Skeletal muscle cell (primary cell): ENCODE measurements at regions not wholly inside any gene's neighbourhood (a gene's known extent, or its start where the extent isn't known, plus 50 kb on each side); places are given as distances from the start of the nearest gene placed in this dataset.

Source experiments
- DNase-seq: peaks from one replicate; pipeline ENCODE4 v3.0.0-alpha.2; 2010; ENCODE audit warnings: low read depth
- H3K4me3 ChIP-seq: 2 replicates; pipeline ENCODE4 v1.5.1; 2011; ENCODE audit warnings: low read depth, mild to moderate bottlenecking, control low read depth, low read length, moderate library complexity

DNA sequence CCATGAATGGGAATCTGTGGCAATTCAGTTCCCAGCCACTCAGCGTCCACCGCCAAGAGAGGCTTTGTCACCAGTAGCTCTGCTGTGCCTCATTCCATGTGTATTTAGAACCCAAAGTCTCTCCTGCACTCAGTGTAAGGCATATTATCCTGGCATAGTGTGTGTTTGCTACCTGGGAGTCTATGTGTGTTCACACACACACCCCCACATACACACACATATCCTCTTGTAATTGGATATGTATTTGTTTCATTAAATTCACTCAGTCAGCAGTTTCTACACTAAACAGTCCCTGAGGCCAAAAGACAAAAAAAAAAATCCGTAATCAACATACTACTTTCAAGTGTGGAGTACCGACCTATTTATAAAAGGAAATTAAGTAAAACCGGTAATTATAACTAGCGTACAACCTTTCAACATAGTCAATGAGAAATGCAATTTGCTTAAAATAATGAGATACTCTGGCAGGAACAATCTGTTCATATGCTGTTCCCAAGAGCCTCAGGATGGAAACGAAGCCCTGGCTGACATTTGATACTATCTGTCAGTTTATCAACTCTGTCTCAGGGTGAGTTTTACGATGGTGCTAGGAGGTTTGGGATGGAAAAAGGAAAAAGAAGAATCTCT lies 425.8 kb upstream of the CELF2 start:
- DNase-seq = peak; percentile 25
- H3K4me3 ChIP-seq = no peak overlapping the region

DNA sequence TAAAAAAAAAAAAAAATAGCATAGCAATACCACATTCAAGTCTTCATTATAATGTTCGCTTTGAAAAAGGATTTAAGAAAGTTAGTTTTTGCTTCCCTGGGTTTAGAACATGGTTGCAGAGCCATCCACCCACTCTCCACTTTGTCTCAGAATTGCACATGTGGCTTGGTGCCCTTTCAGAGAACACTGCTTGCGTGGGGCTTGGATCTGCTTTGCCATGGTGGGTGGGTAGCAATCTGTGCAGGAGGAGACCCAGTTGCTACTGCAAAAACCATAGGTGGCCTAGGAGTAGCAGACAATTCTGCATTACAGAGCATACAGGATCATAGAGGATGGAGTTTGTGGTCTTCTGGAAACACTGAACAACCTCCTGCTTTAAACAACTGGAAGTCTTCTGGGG lies 421.4 kb upstream of the CELF2 start:
- H3K4me3 ChIP-seq = no peak overlapping the region
- no peak for DNase-seq

DNA sequence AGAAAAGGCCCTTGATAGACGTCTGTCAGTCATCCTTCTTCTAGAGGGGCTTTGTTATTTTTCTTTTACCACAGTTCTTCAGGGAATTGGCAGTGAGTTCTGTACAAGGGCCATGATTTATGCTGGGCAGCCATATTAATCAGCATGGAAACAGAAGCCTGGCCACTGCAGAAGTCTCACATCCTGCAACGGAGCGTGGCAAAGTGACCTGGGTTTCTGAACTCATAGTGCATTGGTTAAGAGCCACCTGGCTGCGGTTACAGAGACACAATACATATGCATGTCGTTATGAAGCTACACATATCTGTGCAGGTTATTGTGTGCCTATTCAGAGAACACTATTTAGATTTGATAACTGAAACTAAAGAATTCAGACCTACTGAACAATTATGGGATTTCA lies 419.4 kb upstream of the CELF2 start:
- H3K4me3 ChIP-seq = no peak overlapping the region
- no peak for DNase-seq

DNA sequence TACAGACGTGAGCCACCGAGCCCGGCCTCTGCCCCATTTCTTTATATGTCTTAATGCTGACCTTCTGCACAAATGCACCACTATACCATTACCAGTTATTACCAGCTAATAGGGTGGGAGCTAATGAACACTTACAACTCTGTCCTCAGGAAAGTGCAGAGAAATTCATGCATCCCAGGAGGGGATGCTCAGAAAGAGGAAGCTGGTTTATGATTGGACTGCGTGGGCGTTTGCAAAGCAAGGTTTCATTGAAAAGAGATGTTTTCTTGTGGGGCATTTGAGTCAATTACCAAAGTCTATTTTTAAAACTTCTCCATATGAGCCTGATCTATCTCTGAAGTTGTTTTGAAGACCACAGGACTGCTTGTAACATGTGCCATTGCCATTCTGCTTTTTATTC lies 417.7 kb upstream of the CELF2 start:
- DNase-seq = no peak
- no peak overlapping the region for H3K4me3 ChIP-seq

DNA sequence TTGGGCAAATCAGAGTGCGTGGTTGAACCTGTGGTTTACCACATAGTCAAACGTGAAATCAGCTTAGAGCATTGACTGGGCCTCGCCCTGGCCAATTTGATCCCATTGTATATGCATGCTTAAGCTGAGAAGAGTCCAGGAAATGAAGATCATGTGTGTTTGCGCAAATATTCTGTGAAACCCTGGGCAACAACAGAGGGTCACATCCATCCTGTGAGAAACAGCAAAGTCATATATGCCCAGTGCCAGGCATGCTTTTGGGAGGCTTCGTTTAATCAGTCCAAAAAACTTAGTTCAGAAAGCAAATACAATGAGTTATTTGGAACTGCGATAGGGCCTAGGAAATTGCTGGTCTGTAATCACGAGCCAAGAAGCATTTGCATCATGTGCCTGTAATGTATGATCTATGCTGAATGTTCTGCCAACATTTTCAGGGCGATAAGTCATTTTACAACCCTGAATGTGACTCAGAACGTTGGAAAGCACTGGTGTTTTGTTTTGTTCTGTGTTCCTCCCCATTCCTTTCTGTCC lies 412.1 kb upstream of the CELF2 start:
- peak; percentile 96 for DNase-seq
- H3K4me3 ChIP-seq = no peak overlapping the region

DNA sequence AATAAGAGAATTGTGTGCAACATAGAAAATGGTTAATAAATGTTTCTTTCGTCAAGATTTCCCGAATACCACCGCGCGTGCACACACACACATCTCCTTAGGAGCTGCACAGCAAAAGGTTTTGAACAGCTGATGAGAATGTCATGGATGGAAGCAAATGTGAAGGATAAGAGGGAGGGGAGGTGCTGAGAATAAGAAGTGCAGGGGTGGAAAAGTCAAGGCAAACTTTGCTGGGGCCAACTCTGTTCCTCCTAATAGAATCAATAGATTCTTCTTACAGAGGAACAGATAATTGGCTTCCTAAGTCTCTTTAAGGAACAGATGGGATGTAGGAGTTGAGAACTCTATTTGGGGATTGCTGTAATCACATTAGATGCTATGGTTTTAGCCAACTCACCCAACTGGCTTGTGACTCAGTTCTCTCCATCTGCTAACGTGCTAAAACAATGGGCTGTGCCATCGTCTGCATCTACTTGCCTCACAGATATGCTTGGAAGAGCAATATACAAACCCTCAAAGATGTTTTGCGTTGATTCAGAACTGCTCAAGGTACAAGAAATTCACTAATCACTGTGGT lies 408.2 kb upstream of the CELF2 start:
- DNase-seq = no peak

DNA sequence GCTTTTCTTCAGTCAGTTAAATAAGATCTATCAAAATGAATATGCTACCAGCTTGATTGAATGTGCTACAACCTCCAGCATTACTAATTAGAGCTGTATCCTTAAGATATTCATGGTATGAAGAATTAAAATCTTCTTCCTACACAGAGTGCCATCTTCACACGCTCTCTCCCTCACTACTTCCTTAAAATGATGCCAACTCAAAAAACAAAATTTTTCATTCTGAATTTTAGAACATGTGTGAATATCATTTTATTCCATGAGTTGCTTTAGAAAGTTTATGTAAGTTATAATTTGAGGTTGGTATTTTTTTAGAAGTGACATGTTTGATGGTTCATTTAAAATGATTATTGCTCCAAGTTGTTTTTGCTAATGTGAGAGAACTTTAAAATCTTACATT lies 407.5 kb upstream of the CELF2 start:
- DNase-seq = no peak
- H3K4me3 ChIP-seq = no peak overlapping the region

More for the DNA sequence above, 408.2 kb upstream of the CELF2 start:
- no peak overlapping the region for H3K4me3 ChIP-seq

DNA sequence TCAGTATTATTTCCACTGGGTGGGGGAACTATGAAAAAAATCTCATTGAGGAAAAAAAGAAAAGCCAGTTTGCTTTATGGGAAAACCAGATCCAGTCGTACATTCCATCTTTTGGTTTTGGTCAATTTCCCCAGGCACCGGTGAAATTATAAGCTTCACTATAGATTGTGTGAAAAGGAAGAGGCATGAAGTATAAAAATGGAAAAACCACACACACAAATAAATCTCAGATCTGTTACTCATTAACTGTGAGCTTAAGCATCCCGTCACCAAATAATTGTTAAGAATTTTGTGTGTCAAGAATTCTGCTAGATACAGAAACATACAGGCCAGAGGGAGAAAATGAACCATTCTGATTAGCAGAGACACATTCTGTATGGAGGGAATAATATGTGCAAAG lies 405.5 kb upstream of the CELF2 start:
- DNase-seq = no peak
- H3K4me3 ChIP-seq = no peak overlapping the region

DNA sequence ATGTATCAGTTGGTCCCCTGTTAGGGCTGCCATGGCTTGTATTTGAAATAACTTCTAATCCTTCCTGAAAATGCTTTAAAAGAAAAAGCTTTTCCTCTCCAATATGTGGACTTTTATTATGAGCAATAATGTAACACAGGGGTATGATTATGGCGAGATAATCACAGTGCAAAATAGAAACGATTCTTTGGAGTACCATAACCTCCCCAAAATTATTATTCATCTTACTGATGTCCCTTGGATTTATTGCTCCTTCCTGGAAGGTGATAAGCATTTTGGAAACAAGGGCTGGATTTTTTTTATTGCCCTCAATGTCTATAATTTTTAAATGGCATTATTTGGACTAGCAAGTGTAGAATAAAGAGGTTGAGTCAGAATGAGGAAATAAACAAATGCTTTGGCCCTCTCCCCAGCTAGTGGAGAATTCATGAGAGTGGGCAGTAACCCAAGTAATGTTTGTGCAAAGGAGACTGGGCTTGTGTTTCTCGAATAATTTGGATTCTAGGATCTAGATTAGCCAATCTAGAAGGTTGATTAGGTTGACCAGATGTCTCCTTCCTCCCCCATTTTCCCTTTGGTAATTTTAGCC lies 403.9 kb upstream of the CELF2 start:
- H3K4me3 ChIP-seq = no peak overlapping the region
- DNase-seq = no peak

DNA sequence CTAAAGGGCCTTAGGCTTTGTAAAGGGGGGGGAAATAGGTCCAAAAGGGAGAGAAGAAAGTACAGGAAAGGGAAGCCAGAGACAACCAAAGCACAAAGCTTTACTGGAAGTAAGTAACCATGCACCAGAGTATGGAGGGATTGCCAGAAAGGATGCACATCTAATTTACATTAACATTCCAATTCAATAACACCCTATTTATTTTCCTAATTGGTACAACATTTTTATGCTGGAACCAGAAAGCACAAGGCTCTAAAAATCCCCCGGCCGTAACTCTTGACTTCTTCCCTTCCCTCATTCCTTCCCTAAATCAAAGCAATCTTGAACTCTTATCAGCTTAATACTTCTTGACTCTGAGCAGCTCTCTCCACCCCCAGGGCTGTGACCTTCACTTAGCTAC lies 400.0 kb upstream of the CELF2 start:
- no peak for DNase-seq
- H3K4me3 ChIP-seq = no peak overlapping the region

DNA sequence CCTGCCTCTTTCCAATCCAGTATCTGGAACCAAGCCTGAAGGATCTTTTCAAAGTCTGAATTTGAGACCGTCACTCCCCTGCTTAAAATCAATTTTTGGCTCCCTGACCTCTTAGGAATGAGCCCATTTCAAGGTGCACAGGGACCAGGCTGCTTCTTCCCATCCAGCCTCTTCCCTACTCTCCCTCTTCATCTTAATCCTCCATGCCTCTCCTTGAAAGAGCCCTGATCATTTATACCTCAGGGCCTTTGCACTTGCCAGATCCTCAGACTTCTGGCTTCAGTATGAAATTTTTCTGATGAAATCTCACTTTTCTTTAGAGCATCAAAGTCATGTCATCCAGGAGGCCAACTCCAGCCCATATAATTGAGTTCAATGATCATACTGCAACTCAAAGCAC lies 399.5 kb upstream of the CELF2 start:
- H3K4me3 ChIP-seq = no peak overlapping the region
- DNase-seq = no peak

DNA sequence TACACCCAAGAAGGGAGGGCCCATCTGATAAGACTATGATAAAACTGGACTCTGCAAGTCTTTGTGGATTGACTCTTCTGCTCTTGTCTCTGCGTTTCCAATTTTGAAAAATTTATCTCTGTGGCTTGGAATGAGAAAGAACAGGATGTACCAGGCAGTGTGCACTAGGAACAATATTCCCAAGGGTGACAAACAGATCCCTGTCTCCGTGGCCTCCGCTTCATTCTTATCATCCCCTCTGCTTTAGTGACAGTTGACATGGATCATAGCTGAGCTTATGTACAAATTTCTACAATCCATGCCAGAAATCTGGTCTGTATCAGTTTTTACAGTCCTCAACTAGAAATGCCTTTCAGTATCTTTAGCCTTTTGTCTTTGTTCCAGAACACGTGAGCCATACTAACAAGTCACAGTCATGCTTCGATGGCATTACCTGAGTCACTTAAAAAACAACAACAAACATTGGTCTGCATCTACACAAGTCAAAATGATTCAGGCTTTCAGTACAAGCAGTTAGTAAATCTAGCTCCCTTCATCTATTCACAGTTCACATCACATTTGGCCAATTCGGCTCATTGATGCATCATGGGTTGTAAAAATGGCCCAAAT lies 393.6 kb upstream of the CELF2 start:
- H3K4me3 ChIP-seq = no peak overlapping the region
- no peak for DNase-seq

DNA sequence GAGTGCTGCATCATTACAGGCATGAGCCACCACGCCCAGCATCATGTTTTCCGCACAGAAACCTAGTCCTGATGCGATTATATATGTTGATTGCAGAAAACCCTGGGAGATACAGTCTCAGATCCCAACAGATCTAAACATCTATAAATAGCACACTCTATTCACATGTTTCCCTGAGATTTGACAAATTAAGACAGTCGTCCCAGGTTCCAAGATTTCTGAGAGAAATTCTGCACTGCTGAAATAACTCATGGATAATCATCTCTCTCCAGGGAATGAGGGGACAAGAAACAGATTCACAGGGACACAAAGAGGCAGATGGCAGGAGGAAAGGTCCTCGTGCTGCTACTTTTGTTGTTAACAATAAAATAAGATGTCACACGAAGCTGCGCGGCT lies 393.1 kb upstream of the CELF2 start:
- no peak overlapping the region for H3K4me3 ChIP-seq
- no peak for DNase-seq

DNA sequence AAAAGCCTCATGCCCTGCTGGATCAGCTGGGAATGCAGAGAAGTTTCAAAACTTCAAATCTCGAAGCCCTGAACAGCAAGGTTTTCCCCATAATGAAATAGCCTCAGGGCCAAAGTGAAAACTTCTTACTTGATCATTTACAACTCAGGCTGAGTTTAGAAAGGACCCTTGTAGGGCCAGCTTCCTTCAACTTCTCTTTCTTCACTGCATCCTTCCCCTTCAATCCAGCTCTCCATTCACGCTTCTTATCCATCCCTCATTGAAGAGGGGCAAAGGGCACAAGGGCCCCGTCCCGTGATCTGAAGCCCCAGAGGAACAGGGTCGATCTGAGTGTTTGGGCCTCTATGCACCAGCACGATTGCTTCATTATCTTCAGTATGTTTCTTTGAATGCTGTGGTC lies 392.2 kb upstream of the CELF2 start:
- no peak overlapping the region for H3K4me3 ChIP-seq
- no peak for DNase-seq

DNA sequence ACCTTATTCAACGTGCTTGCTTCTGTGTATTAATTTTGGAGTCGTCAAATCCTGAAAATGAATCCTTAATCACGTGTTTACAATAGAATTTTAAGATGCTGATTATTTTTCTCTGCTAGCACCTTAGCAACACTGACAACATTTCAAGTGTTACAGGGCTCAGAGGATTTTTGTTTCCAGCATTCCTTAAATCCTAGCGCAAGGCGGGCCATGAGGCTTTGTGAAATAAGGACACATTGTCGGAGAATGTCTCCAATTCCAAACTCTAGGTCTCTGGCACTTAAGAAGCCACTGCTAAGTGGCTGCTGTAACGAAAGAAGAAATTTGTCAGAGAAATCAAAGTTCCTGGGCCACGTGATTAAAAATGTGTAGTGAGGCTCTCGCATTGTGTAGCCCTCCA lies 390.9 kb upstream of the CELF2 start:
- DNase-seq = no peak
- no peak overlapping the region for H3K4me3 ChIP-seq

DNA sequence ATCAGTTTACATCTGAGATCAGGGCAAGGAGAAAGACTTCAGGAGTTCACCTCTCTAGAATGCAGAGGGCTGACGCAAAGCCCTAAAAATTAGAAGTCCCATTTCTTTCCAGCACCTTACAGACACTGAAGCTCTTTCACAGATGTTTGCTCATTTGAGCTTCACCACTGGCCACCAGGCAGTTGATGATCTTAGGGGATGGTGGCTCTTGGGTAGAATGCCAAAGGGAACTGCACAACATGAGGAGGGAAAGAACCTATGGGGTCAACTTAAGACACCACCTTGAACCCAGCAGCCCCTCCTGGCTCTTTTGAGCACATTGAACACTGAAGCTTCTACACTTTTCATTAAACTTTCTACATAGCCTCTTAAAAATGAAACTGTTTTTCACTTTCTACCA lies 390.3 kb upstream of the CELF2 start:
- no peak overlapping the region for H3K4me3 ChIP-seq
- no peak for DNase-seq

DNA sequence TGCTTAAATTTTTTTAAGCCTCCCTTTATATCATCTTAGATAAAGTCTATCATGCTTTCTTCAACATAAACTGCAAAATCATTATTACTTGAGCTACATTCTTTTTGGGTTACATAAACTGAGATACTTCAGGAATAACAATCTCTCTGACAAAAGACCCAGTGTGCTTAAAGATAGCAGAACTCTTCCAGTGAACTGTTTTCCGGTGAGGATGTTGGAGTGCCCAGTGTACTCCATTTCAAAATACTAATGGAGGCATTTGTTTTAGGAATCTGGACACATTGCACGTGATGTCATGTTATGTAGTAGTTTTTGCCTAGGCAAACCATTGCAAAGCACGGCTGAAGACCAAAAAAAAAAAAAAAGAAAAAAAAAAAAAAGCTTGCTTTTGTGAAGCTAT lies 388.2 kb upstream of the CELF2 start:
- H3K4me3 ChIP-seq = no peak overlapping the region
- DNase-seq = no peak

DNA sequence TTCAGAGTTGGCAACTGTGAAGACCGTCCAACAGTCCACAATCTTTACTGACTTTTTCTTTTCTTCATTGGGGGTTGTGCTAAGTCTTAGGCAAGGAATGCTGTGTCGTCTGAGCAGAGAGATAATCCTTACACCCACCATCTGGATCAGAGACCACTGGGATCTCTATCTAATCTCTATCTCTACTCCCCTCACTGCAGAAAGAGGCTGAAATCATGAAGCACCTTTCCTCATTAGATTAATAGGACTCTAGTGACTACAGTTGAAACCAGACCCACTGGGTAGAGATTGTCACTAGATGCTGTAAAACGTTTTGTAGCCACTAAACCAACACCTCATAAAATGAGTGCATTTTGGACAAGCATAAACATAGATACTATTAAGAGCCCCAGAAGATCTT lies 387.4 kb upstream of the CELF2 start:
- DNase-seq = no peak
- H3K4me3 ChIP-seq = no peak overlapping the region

DNA sequence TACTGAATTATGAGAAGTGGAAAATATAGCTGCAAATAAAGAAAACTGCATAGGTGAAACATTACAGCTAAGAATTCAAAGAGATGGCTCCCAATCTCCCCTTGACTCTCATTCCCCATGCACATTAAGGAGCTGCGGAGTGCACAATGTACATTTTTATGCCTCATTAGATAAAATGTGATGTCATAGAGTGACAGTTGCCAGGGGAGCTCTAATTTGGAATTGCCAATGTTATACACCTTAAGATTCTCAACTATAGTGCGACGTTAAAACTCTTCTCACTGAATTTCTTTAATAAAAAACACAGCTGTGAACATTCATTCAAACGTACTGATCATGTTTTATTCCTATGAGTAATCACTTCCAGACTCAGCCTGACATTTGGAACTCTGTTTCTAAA lies 386.9 kb upstream of the CELF2 start:
- H3K4me3 ChIP-seq = no peak overlapping the region
- no peak for DNase-seq

DNA sequence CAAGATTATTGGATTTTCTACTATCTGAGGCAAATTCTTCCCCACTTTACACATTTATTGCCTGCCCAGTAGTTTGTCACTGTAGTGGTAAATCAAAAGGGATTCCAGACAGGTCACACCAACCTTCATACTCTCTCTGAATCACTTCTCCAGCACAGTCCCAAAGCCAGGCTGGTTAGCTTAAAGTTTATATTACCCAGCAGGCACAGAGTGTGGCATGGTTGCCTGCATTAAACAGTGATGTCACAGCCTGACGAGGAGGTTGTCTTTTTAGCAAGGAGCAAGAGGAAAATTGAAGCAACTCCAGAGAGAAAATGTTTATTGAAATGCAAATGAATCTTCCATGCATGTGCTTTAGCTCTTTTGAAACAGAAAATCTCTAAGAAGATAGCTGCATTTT lies 375.5 kb upstream of the CELF2 start:
- DNase-seq = no peak

DNA sequence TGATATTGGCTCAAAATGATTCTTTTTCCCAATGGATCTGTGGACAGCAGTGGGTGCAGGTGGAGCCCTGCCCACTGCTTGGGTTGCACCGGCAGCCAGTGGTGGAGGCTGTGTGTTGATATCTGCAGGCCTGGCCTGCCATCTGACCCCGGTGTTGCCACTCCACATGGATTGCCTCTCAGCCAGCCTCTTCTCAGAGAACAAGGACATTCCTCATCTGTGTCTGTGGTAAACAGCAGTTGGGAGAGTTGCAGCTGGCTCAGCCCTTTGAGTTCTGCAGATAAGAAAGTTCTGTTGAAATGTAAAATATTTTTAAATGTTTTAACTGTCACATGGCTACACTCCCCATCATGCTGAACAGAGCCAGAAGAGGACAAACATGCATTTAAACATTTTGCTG lies 374.9 kb upstream of the CELF2 start:
- no peak for DNase-seq
- H3K4me3 ChIP-seq = no peak overlapping the region

More for the DNA sequence above, 375.5 kb upstream of the CELF2 start:
- H3K4me3 ChIP-seq = no peak overlapping the region
